Activated CD4-positive, alpha-beta T cell treated with anti-CD3 and anti-CD28 coated beads, Interleukin-2, amount 50 U/mL, for 16 hours (primary cell): ENCODE measurements at regions not wholly inside any gene's neighbourhood (a gene's known extent, or its start where the extent isn't known, plus 50 kb on each side); places are given as distances from the start of the nearest gene placed in this dataset.
A peak's percentile ranks its signal among the peaks of the same experiment; 100 is the strongest.
"Not testable (repeated sequence)": the region's sequence is repeated elsewhere in the genome, so short reads cannot be mapped to it uniquely, and the experiment has no call there.

Experiments used
- DNase-seq: peaks from one replicate; pipeline ENCODE4 v3.0.0-alpha.2; 2020

GRCh38 chr15:81813215-81813614 lies 232.6 kb downstream of the MEX3B start:
- DNase-seq = no peak

GRCh38 chr15:81812456-81812855 lies 233.4 kb downstream of the MEX3B start:
- no peak for DNase-seq

- no peak for DNase-seq
Observed at GRCh38 chr15:81811736-81812135, 234.1 kb downstream of the MEX3B start.

GRCh38 chr15:81809543-81809942 lies 236.3 kb downstream of the MEX3B start:
- peak; percentile 18 for DNase-seq

- no peak for DNase-seq
Observed at GRCh38 chr15:81807806-81808205, 238.0 kb downstream of the MEX3B start.

- no peak for DNase-seq
Observed at GRCh38 chr15:81807186-81807585, 238.6 kb downstream of the MEX3B start.

- DNase-seq = no peak
Observed at GRCh38 chr15:81795899-81796298, 249.9 kb downstream of the MEX3B start.

- no peak for DNase-seq
Observed at GRCh38 chr15:81792646-81793045, 253.2 kb downstream of the MEX3B start.

GRCh38 chr15:81791322-81791721 lies 254.5 kb downstream of the MEX3B start:
- not testable (repeated sequence) for DNase-seq

GRCh38 chr15:81789403-81789802 lies 256.4 kb downstream of the MEX3B start:
- no peak for DNase-seq

GRCh38 chr15:81786776-81787175 lies 259.0 kb downstream of the MEX3B start:
- DNase-seq = no peak

GRCh38 chr15:81785679-81786078 lies 260.1 kb downstream of the MEX3B start:
- no peak for DNase-seq

- no peak for DNase-seq
Observed at GRCh38 chr15:81785181-81785580, 260.6 kb downstream of the MEX3B start.

GRCh38 chr15:81784751-81785150 lies 261.1 kb downstream of the MEX3B start:
- DNase-seq = no peak

GRCh38 chr15:81783586-81783985 lies 262.2 kb downstream of the MEX3B start:
- DNase-seq = no peak

- DNase-seq = no peak
Observed at GRCh38 chr15:81783076-81783475, 262.7 kb downstream of the MEX3B start.

GRCh38 chr15:81781395-81781794 lies 264.4 kb downstream of the MEX3B start:
- no peak for DNase-seq

GRCh38 chr15:81780966-81781365 lies 264.9 kb downstream of the MEX3B start:
- no peak for DNase-seq

GRCh38 chr15:81779181-81779580 lies 266.6 kb downstream of the MEX3B start:
- no peak for DNase-seq

GRCh38 chr15:81777546-81777945 lies 268.3 kb downstream of the MEX3B start:
- DNase-seq = no peak

GRCh38 chr15:81776976-81777375 lies 268.8 kb downstream of the MEX3B start:
- DNase-seq = no peak

GRCh38 chr15:81775779-81776178 lies 270.0 kb downstream of the MEX3B start:
- not testable (repeated sequence) for DNase-seq

- DNase-seq = no peak
Observed at GRCh38 chr15:81774309-81774708, 271.5 kb downstream of the MEX3B start.

- DNase-seq = no peak
Observed at GRCh38 chr15:81768773-81769172, 277.0 kb downstream of the MEX3B start.

GRCh38 chr15:81766829-81767475 lies 278.9 kb downstream of the MEX3B start:
- no peak for DNase-seq
